Neural cell (in vitro differentiated cells): ENCODE measurements at regions not wholly inside any gene's neighbourhood (a gene's known extent, or its start where the extent isn't known, plus 50 kb on each side); places are given as distances from the start of the nearest gene placed in this dataset.

Experiments used
- H2AFZ ChIP-seq: fragments of 200-600, 300-800 bp; sonication (generic), shearing (Covaris generic); 2 replicates; pipeline ENCODE4 v1.6.0; 2014; ENCODE audit warnings: low read depth, mild to moderate bottlenecking, antibody characterized with exemption, low read length, moderate library complexity
- H3F3A ChIP-seq: fragments of 200-600 bp; shearing (Covaris generic); 2 replicates; pipeline ENCODE4 v1.6.1; 2016; ENCODE audit warnings: mild to moderate bottlenecking, moderate library complexity, mixed read lengths, antibody characterized with exemption, low read length; ENCODE audit not compliant: insufficient read depth, poor library complexity, severe bottlenecking
- H3K27ac ChIP-seq: fragments of 200-600, 300-800 bp; sonication (generic), shearing (Covaris generic); 2 replicates; pipeline ENCODE4 v1.5.1; 2014; ENCODE audit warnings: mild to moderate bottlenecking, low read length, moderate library complexity
- H3K27me3 ChIP-seq: fragments of 300-800, 200-600 bp; sonication (generic), shearing (Covaris generic); 2 replicates; pipeline ENCODE4 v1.6.0; 2014; ENCODE audit warnings: mild to moderate bottlenecking, low read depth, low read length, moderate library complexity; ENCODE audit not compliant: insufficient read depth
- H3K36me3 ChIP-seq: fragments of 300-800, 200-600 bp; sonication (generic), shearing (Covaris generic); 2 replicates; pipeline ENCODE4 v1.5.1; 2014; ENCODE audit warnings: mild to moderate bottlenecking, antibody characterized with exemption, low read length, moderate library complexity; ENCODE audit not compliant: insufficient read depth
- H3K4me2 ChIP-seq: fragments of 300-800, 200-600 bp; sonication (generic), shearing (Covaris generic); 2 replicates; pipeline ENCODE4 v1.6.0; 2014; ENCODE audit warnings: mild to moderate bottlenecking, low read length
- H3K4me3 ChIP-seq: fragments of 300-800, 200-600 bp; sonication (generic), shearing (Covaris generic); 2 replicates; pipeline ENCODE4 v1.5.1; 2014; ENCODE audit warnings: mild to moderate bottlenecking, low read length, moderate library complexity
- H3K79me2 ChIP-seq: fragments of 200-600 bp; shearing (Covaris generic); replicated peaks from 2 replicates; pipeline ENCODE4 v1.6.0; 2014; ENCODE audit warnings: mild to moderate bottlenecking, low read length, moderate library complexity; ENCODE audit not compliant: insufficient read depth
- H3K9ac ChIP-seq: fragments of 300-800, 200-600 bp; sonication (generic), shearing (Covaris generic); 2 replicates; pipeline ENCODE4 v1.6.1; 2016; ENCODE audit warnings: mild to moderate bottlenecking, low read length, mixed read lengths
- H3K9me2 ChIP-seq: fragments of 200-600 bp; shearing (Covaris generic); 2 replicates; pipeline ENCODE4 v1.6.1; 2016; ENCODE audit warnings: mild to moderate bottlenecking, low read length, mixed read lengths; ENCODE audit not compliant: insufficient read depth
- H3K9me3 ChIP-seq: fragments of 200-600, 300-800 bp; sonication (generic), shearing (Covaris generic); 2 replicates; pipeline ENCODE4 v1.6.1; 2016; ENCODE audit warnings: mild to moderate bottlenecking, mixed run types, low read length, moderate library complexity, mixed read lengths
- H4K20me1 ChIP-seq: fragments of 200-600 bp; shearing (Covaris generic); 2 replicates; pipeline ENCODE4 v1.6.1; 2016; ENCODE audit warnings: mild to moderate bottlenecking, mixed run types; ENCODE audit not compliant: insufficient read depth
- CTCF ChIP-seq: fragments of 450-650 bp; IDR thresholded peaks from 2 replicates; pipeline ENCODE4 v1.5.1; 2014; ENCODE audit warnings: antibody characterized with exemption, mild to moderate bottlenecking, moderate library complexity; ENCODE audit not compliant: poor library complexity, severe bottlenecking
- EP300 ChIP-seq: fragments of 450-650 bp; conservative IDR thresholded peaks from 2 replicates; pipeline ENCODE4 v1.6.1; 2014; ENCODE audit warnings: antibody characterized with exemption, mild to moderate bottlenecking, moderate library complexity; ENCODE audit not compliant: poor library complexity, severe bottlenecking
- EZH2 ChIP-seq: fragments of 200-600, 300-800 bp; shearing (Covaris generic), sonication (generic); IDR thresholded peaks from 2 replicates; pipeline ENCODE4 v1.6.1; 2014; ENCODE audit warnings: antibody characterized with exemption, low read length, borderline replicate concordance, mild to moderate bottlenecking; ENCODE audit not compliant: insufficient read depth, poor library complexity, severe bottlenecking
- MXI1 ChIP-seq: fragments of 450-650 bp; conservative IDR thresholded peaks from 2 replicates; pipeline ENCODE4 v1.6.1; 2014; ENCODE audit warnings: antibody characterized with exemption, mild to moderate bottlenecking; ENCODE audit not compliant: poor library complexity, severe bottlenecking
- POLR2AphosphoS5 ChIP-seq: IDR thresholded peaks from 2 replicates; pipeline ENCODE4 v1.6.1; 2012
- RAD21 ChIP-seq: fragments of 450-650 bp; conservative IDR thresholded peaks from 2 replicates; pipeline ENCODE4 v1.6.1; 2014; ENCODE audit warnings: antibody characterized with exemption, mild to moderate bottlenecking, moderate library complexity
- SMC3 ChIP-seq: fragments of 450-650 bp; conservative IDR thresholded peaks from 2 replicates; pipeline ENCODE4 v1.6.1; 2014; ENCODE audit warnings: antibody characterized with exemption, mild to moderate bottlenecking, moderate library complexity; ENCODE audit not compliant: poor library complexity
- TAF1 ChIP-seq: IDR thresholded peaks from 2 replicates; pipeline ENCODE4 v1.6.1; 2012; ENCODE audit warnings: low read depth
- TF ChIP-seq, protein P1 (sequence below): IDR thresholded peaks from 2 replicates; pipeline ENCODE4 v1.6.1; 2012; ENCODE audit warnings: borderline replicate concordance

- Histone ChIP-seq H3K27ac (peak overlapping the region; percentile 89), H3K36me3 (no peaks in the 10 kb centered on the region), H3K9ac (peak overlapping the region; percentile 57), H3K79me2 (no peaks in the 10 kb centered on the region), H3F3A (no peaks in the 10 kb centered on the region), H2AFZ (no peak overlapping the region), H3K4me2 (peak overlapping the region; percentile 9), H3K4me3 (peak overlapping the region; percentile 38), H3K9me3 (no peaks in the 10 kb centered on the region), H4K20me1 (no peaks in the 10 kb centered on the region), H3K27me3 (no peaks in the 10 kb centered on the region), H3K9me2 (no peaks in the 10 kb centered on the region)
- TF ChIP-seq, protein P1, sequence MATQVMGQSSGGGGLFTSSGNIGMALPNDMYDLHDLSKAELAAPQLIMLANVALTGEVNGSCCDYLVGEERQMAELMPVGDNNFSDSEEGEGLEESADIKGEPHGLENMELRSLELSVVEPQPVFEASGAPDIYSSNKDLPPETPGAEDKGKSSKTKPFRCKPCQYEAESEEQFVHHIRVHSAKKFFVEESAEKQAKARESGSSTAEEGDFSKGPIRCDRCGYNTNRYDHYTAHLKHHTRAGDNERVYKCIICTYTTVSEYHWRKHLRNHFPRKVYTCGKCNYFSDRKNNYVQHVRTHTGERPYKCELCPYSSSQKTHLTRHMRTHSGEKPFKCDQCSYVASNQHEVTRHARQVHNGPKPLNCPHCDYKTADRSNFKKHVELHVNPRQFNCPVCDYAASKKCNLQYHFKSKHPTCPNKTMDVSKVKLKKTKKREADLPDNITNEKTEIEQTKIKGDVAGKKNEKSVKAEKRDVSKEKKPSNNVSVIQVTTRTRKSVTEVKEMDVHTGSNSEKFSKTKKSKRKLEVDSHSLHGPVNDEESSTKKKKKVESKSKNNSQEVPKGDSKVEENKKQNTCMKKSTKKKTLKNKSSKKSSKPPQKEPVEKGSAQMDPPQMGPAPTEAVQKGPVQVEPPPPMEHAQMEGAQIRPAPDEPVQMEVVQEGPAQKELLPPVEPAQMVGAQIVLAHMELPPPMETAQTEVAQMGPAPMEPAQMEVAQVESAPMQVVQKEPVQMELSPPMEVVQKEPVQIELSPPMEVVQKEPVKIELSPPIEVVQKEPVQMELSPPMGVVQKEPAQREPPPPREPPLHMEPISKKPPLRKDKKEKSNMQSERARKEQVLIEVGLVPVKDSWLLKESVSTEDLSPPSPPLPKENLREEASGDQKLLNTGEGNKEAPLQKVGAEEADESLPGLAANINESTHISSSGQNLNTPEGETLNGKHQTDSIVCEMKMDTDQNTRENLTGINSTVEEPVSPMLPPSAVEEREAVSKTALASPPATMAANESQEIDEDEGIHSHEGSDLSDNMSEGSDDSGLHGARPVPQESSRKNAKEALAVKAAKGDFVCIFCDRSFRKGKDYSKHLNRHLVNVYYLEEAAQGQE, result no peak
- no peak for TF ChIP-seq CTCF
- TF ChIP-seq EP300, result no peak
- no peak for TF ChIP-seq POLR2AphosphoS5
- TF ChIP-seq EZH2, result no peak
- TF ChIP-seq TAF1, result no peak
These were observed 53.9 kb upstream of the C9orf72 start for GRCh38 chr9:27627188-27627564.

- Histone ChIP-seq H4K20me1 (no peaks in the 10 kb centered on the region), H3K27me3 (no peaks in the 10 kb centered on the region), H3K4me2 (no peak overlapping the region), H3K36me3 (no peaks in the 10 kb centered on the region), H3F3A (no peaks in the 10 kb centered on the region), H2AFZ (no peak overlapping the region), H3K4me3 (no peak overlapping the region), H3K79me2 (no peaks in the 10 kb centered on the region), H3K9me3 (no peaks in the 10 kb centered on the region), H3K9ac (no peak overlapping the region), H3K27ac (peak overlapping the region; percentile 70), H3K9me2 (no peaks in the 10 kb centered on the region)
- TF ChIP-seq RAD21 (no peak), CTCF (no peak), EZH2 (no peak), POLR2AphosphoS5 (no peak), TAF1 (no peak), EP300 (no peak), SMC3 (no peak), MXI1 (no peak)
- TF ChIP-seq, protein P1, result no peak
These were observed 55.0 kb upstream of the C9orf72 start for GRCh38 chr9:27628311-27628710.
